ENCODE measurements at regions not wholly inside any gene's neighbourhood (a gene's known extent, or its start where the extent isn't known, plus 50 kb on each side); places are given as distances from the start of the nearest gene placed in this dataset.
"Not testable (repeated sequence)": the region's sequence is repeated elsewhere in the genome, so short reads cannot be mapped to it uniquely, and the experiment has no call there.

- no peaks in the 10 kb centered on the region for H3K9me3 ChIP-seq
- H3K36me3 ChIP-seq (ENCODE audit: low read depth, missing control alignments) = no peaks in the 10 kb centered on the region
- no peaks in the 10 kb centered on the region for H3K4me1 ChIP-seq
- DNase-seq = no peak
- 85 to 93% methylated on average over 2 of the region's 2 CpGs for WGBS, 2 donors
- TF ChIP-seq CTCF (IDR thresholded peaks at IDR 0.05) = no peak
- H3K27ac ChIP-seq = no peak overlapping the region
- H3K4me3 ChIP-seq = no peak overlapping the region
- intact Hi-C loops (cut with DNase I; ENCODE audit: low total_unique reads) = no loop called here
- H3K27me3 ChIP-seq = no peaks in the 10 kb centered on the region
These were observed 58.0 kb upstream of the MBNL1 start for GRCh38 chr3:152210697-152211096.

GRCh38 chr3:152211655-152212054 is 57.1 kb upstream of the MBNL1 start:
- DNase-seq = no peak
- TF ChIP-seq CTCF (IDR thresholded peaks at IDR 0.05) (no peak), POLR2A (IDR thresholded peaks at IDR 0.05) (no peak)
- no peaks in the 10 kb centered on the region for H3K9me3 ChIP-seq
- H3K4me3 ChIP-seq = no peak overlapping the region
- no peaks in the 10 kb centered on the region for H3K27me3 ChIP-seq
- H3K36me3 ChIP-seq (ENCODE audit: low read depth, missing control alignments) = no peaks in the 10 kb centered on the region
- no peaks in the 10 kb centered on the region for H3K4me1 ChIP-seq
- 89 to 94% methylated on average over 1 of the region's 1 CpG for WGBS, 2 donors
- intact Hi-C loops (cut with DNase I; ENCODE audit: low total_unique reads) = no loop called here
- H3K27ac ChIP-seq = no peak overlapping the region

GRCh38 chr3:152213203-152213602 is 55.5 kb upstream of the MBNL1 start:
- Histone ChIP-seq H3K4me3 (no peak overlapping the region), H3K36me3 (ENCODE audit: low read depth, missing control alignments) (no peaks in the 10 kb centered on the region), H3K27me3 (no peaks in the 10 kb centered on the region), H3K9me3 (no peaks in the 10 kb centered on the region), H3K4me1 (no peaks in the 10 kb centered on the region), H3K27ac (no peak overlapping the region)
- no peak for DNase-seq
- intact Hi-C loops (cut with DNase I; ENCODE audit: low total_unique reads) = no loop called here
- TF ChIP-seq POLR2A (IDR thresholded peaks at IDR 0.05) (no peak), CTCF (IDR thresholded peaks at IDR 0.05) (no peak)

- 60 to 81% methylated on average over 1 of the region's 1 CpG for WGBS, 2 donors
- TF ChIP-seq CTCF (IDR thresholded peaks at IDR 0.05) (no peak), POLR2A (IDR thresholded peaks at IDR 0.05) (no peak)
- Histone ChIP-seq H3K27me3 (no peaks in the 10 kb centered on the region), H3K4me1 (no peaks in the 10 kb centered on the region), H3K9me3 (no peaks in the 10 kb centered on the region), H3K27ac (no peak overlapping the region), H3K4me3 (no peak overlapping the region), H3K36me3 (ENCODE audit: low read depth, missing control alignments) (no peaks in the 10 kb centered on the region)
- no peak for DNase-seq
- intact Hi-C loops (cut with DNase I; ENCODE audit: low total_unique reads) = no loop called here
These were observed 54.8 kb upstream of the MBNL1 start for GRCh38 chr3:152213938-152214337.

GRCh38 chr3:152216960-152217865 is 51.5 kb upstream of the MBNL1 start:
- intact Hi-C loops (cut with DNase I; ENCODE audit: low total_unique reads); DNase-seq; H3K4me3 ChIP-seq; H3K36me3 ChIP-seq (ENCODE audit: low read depth, missing control alignments); H3K9me3 ChIP-seq; H3K4me1 ChIP-seq; H3K27me3 ChIP-seq; H3K27ac ChIP-seq: not testable (repeated sequence)
- 79 to 86% methylated on average over 5 to 34 of the region's 34 CpGs for WGBS, 2 donors
